ENCODE measurements at regions not wholly inside any gene's neighbourhood (a gene's known extent, or its start where the extent isn't known, plus 50 kb on each side); places are given as distances from the start of the nearest gene placed in this dataset.

- Histone ChIP-seq H3K36me3 (ENCODE audit: insufficient read depth, low read length) (no peaks in the 10 kb centered on the region), H3K9me3 (replicated peaks; ENCODE audit: low read length) (no peaks in the 10 kb centered on the region), H3K4me2 (ENCODE audit: low read length) (no peak overlapping the region), H3K4me1 (ENCODE audit: control insufficient read depth, insufficient read depth, low read length) (no peaks in the 10 kb centered on the region), H3K4me3 (ENCODE audit: low read length) (no peak overlapping the region), H3K9ac (ENCODE audit: low read depth, low read length) (no peak overlapping the region), H3K27me3 (ENCODE audit: control insufficient read depth, insufficient read depth, low read length) (no peaks in the 10 kb centered on the region)
These were observed 311.9 kb downstream of the PRDM2 start for GRCh38 chr1:14011888-14012287.

- H3K9me3 ChIP-seq (replicated peaks; ENCODE audit: low read length) = no peaks in the 10 kb centered on the region
- no peak overlapping the region for H3K4me2 ChIP-seq (ENCODE audit: low read length)
- H3K4me1 ChIP-seq (ENCODE audit: control insufficient read depth, insufficient read depth, low read length) = no peaks in the 10 kb centered on the region
- H3K4me3 ChIP-seq (ENCODE audit: low read length) = no peak overlapping the region
- no peak overlapping the region for H3K9ac ChIP-seq (ENCODE audit: low read depth, low read length)
- no peaks in the 10 kb centered on the region for H3K36me3 ChIP-seq (ENCODE audit: insufficient read depth, low read length)
- H3K27me3 ChIP-seq (ENCODE audit: control insufficient read depth, insufficient read depth, low read length) = no peaks in the 10 kb centered on the region
These were observed 314.9 kb downstream of the PRDM2 start for GRCh38 chr1:14014929-14015328.

GRCh38 chr1:14015917-14016316 lies 315.9 kb downstream of the PRDM2 start:
- no peak overlapping the region for H3K9ac ChIP-seq (ENCODE audit: low read depth, low read length)
- H3K36me3 ChIP-seq (ENCODE audit: insufficient read depth, low read length) = no peaks in the 10 kb centered on the region
- no peaks in the 10 kb centered on the region for H3K27me3 ChIP-seq (ENCODE audit: control insufficient read depth, insufficient read depth, low read length)
- no peaks in the 10 kb centered on the region for H3K4me1 ChIP-seq (ENCODE audit: control insufficient read depth, insufficient read depth, low read length)
- no peaks in the 10 kb centered on the region for H3K9me3 ChIP-seq (replicated peaks; ENCODE audit: low read length)
- no peak overlapping the region for H3K4me2 ChIP-seq (ENCODE audit: low read length)
- H3K4me3 ChIP-seq (ENCODE audit: low read length) = no peak overlapping the region

GRCh38 chr1:14017531-14017961 lies 317.6 kb downstream of the PRDM2 start:
- no peak overlapping the region for H3K9ac ChIP-seq (ENCODE audit: low read depth, low read length)

GRCh38 chr1:14019461-14019860 lies 319.5 kb downstream of the PRDM2 start:
- Histone ChIP-seq H3K9ac (ENCODE audit: low read depth, low read length) (no peak overlapping the region), H3K27me3 (ENCODE audit: control insufficient read depth, insufficient read depth, low read length) (no peaks in the 10 kb centered on the region), H3K4me1 (ENCODE audit: control insufficient read depth, insufficient read depth, low read length) (no peaks in the 10 kb centered on the region), H3K9me3 (replicated peaks; ENCODE audit: low read length) (no peaks in the 10 kb centered on the region), H3K4me3 (ENCODE audit: low read length) (no peak overlapping the region), H3K36me3 (ENCODE audit: insufficient read depth, low read length) (no peaks in the 10 kb centered on the region), H3K4me2 (ENCODE audit: low read length) (no peak overlapping the region)

More at GRCh38 chr1:14017531-14017961, 317.6 kb downstream of the PRDM2 start:
- H3K27me3 ChIP-seq (ENCODE audit: control insufficient read depth, insufficient read depth, low read length) = no peaks in the 10 kb centered on the region
- H3K9me3 ChIP-seq (replicated peaks; ENCODE audit: low read length) = no peaks in the 10 kb centered on the region
- H3K4me2 ChIP-seq (ENCODE audit: low read length) = no peak overlapping the region
- H3K36me3 ChIP-seq (ENCODE audit: insufficient read depth, low read length) = no peaks in the 10 kb centered on the region
- H3K4me1 ChIP-seq (ENCODE audit: control insufficient read depth, insufficient read depth, low read length) = no peaks in the 10 kb centered on the region
- no peak overlapping the region for H3K4me3 ChIP-seq (ENCODE audit: low read length)

GRCh38 chr1:14020006-14020405 lies 320.0 kb downstream of the PRDM2 start:
- Histone ChIP-seq H3K27me3 (ENCODE audit: control insufficient read depth, insufficient read depth, low read length) (no peaks in the 10 kb centered on the region), H3K4me2 (ENCODE audit: low read length) (no peak overlapping the region), H3K9ac (ENCODE audit: low read depth, low read length) (no peak overlapping the region), H3K4me3 (ENCODE audit: low read length) (no peak overlapping the region), H3K9me3 (replicated peaks; ENCODE audit: low read length) (no peaks in the 10 kb centered on the region), H3K4me1 (ENCODE audit: control insufficient read depth, insufficient read depth, low read length) (no peaks in the 10 kb centered on the region), H3K36me3 (ENCODE audit: insufficient read depth, low read length) (no peaks in the 10 kb centered on the region)

- Histone ChIP-seq H3K4me1 (ENCODE audit: control insufficient read depth, insufficient read depth, low read length) (no peaks in the 10 kb centered on the region), H3K36me3 (ENCODE audit: insufficient read depth, low read length) (no peaks in the 10 kb centered on the region), H3K4me2 (ENCODE audit: low read length) (no peak overlapping the region), H3K4me3 (ENCODE audit: low read length) (no peak overlapping the region), H3K9me3 (replicated peaks; ENCODE audit: low read length) (no peaks in the 10 kb centered on the region), H3K9ac (ENCODE audit: low read depth, low read length) (no peak overlapping the region), H3K27me3 (ENCODE audit: control insufficient read depth, insufficient read depth, low read length) (no peaks in the 10 kb centered on the region)
These were observed 327.1 kb downstream of the PRDM2 start for GRCh38 chr1:14027099-14027498.

- Histone ChIP-seq H3K4me1 (ENCODE audit: control insufficient read depth, insufficient read depth, low read length) (no peaks in the 10 kb centered on the region), H3K27me3 (ENCODE audit: control insufficient read depth, insufficient read depth, low read length) (no peaks in the 10 kb centered on the region), H3K9me3 (replicated peaks; ENCODE audit: low read length) (no peaks in the 10 kb centered on the region)
These were observed 331.5 kb downstream of the PRDM2 start for GRCh38 chr1:14031461-14031860.

GRCh38 chr1:14034506-14034905 lies 334.5 kb downstream of the PRDM2 start:
- no peaks in the 10 kb centered on the region for H3K36me3 ChIP-seq (ENCODE audit: insufficient read depth, low read length)

More at GRCh38 chr1:14031461-14031860, 331.5 kb downstream of the PRDM2 start:
- Histone ChIP-seq H3K36me3 (ENCODE audit: insufficient read depth, low read length) (no peaks in the 10 kb centered on the region), H3K4me2 (ENCODE audit: low read length) (no peak overlapping the region), H3K9ac (ENCODE audit: low read depth, low read length) (no peak overlapping the region), H3K4me3 (ENCODE audit: low read length) (no peak overlapping the region)

GRCh38 chr1:14037101-14037847 lies 337.3 kb downstream of the PRDM2 start:
- Histone ChIP-seq H3K4me1 (ENCODE audit: control insufficient read depth, insufficient read depth, low read length) (peaks cover 3% of the 10 kb centered on the region), H3K27me3 (ENCODE audit: control insufficient read depth, insufficient read depth, low read length) (no peaks in the 10 kb centered on the region), H3K4me3 (ENCODE audit: low read length) (no peak overlapping the region), H3K36me3 (ENCODE audit: insufficient read depth, low read length) (no peaks in the 10 kb centered on the region), H3K9ac (ENCODE audit: low read depth, low read length) (no peak overlapping the region), H3K9me3 (replicated peaks; ENCODE audit: low read length) (no peaks in the 10 kb centered on the region), H3K4me2 (ENCODE audit: low read length) (no peak overlapping the region)

More at GRCh38 chr1:14034506-14034905, 334.5 kb downstream of the PRDM2 start:
- no peak overlapping the region for H3K4me2 ChIP-seq (ENCODE audit: low read length)
- H3K9me3 ChIP-seq (replicated peaks; ENCODE audit: low read length) = no peaks in the 10 kb centered on the region
- peaks cover 3% of the 10 kb centered on the region for H3K4me1 ChIP-seq (ENCODE audit: control insufficient read depth, insufficient read depth, low read length)
- H3K9ac ChIP-seq (ENCODE audit: low read depth, low read length) = no peak overlapping the region
- H3K27me3 ChIP-seq (ENCODE audit: control insufficient read depth, insufficient read depth, low read length) = no peaks in the 10 kb centered on the region
- no peak overlapping the region for H3K4me3 ChIP-seq (ENCODE audit: low read length)

GRCh38 chr1:14039582-14040430 lies 339.8 kb downstream of the PRDM2 start:
- Histone ChIP-seq H3K4me3 (ENCODE audit: low read length) (no peak overlapping the region), H3K36me3 (ENCODE audit: insufficient read depth, low read length) (no peaks in the 10 kb centered on the region), H3K4me2 (ENCODE audit: low read length) (no peak overlapping the region), H3K9me3 (replicated peaks; ENCODE audit: low read length) (no peaks in the 10 kb centered on the region), H3K9ac (ENCODE audit: low read depth, low read length) (no peak overlapping the region), H3K27me3 (ENCODE audit: control insufficient read depth, insufficient read depth, low read length) (no peaks in the 10 kb centered on the region), H3K4me1 (ENCODE audit: control insufficient read depth, insufficient read depth, low read length) (peaks cover 3% of the 10 kb centered on the region)

Measured in skeletal muscle satellite cell (primary cell).